Right lobe of liver (tissue), 6 donors: ENCODE measurements at regions not wholly inside any gene's neighbourhood (a gene's known extent, or its start where the extent isn't known, plus 50 kb on each side); places are given as distances from the start of the nearest gene placed in this dataset.

Experiments used
- ATAC-seq, 4 donors: fragments of 200-7000 bp; cut with Tn5 transposase; one replicate each; pipeline ENCODE4 v1.9.1; 2020; ENCODE audit warnings: mild to moderate bottlenecking in 4 of 4, moderate library complexity in 4 of 4
- DNase-seq, 3 donors: peaks; one replicate each; pipeline ENCODE4 v3.0.0-alpha.2; 2020
- H3K27ac ChIP-seq, 3 donors: fragments of 200-600 bp; one replicate each; pipeline ENCODE4 v1.8.0; 2022
- H3K27me3 ChIP-seq, 2 donors: fragments of 200-600 bp; one replicate each; pipeline ENCODE4 v1.8.0; 2022
- H3K36me3 ChIP-seq, 4 donors: fragments of 200-600 bp; sonication (generic) in 1 of 4; one replicate each; pipeline versions ENCODE4 v1.5.1 to v1.8.0; 2017 to 2022; ENCODE audit warnings: control low read depth in 1 of 4
- H3K4me1 ChIP-seq, 4 donors: fragments of 200-600 bp; sonication (generic) in 1 of 4; one replicate each; pipeline versions ENCODE4 v1.5.1 to v1.8.0; 2017 to 2022; ENCODE audit warnings: control low read depth in 1 of 4
- H3K4me3 ChIP-seq, 3 donors: fragments of 200-600 bp; one replicate each; pipeline ENCODE4 v1.8.0; 2022
- H3K9me3 ChIP-seq, 4 donors: fragments of 200-600 bp; sonication (generic) in 1 of 4; one replicate each; pipeline versions ENCODE4 v1.5.1 to v1.8.0; 2017 to 2022; ENCODE audit warnings: control low read depth in 1 of 4
- CTCF ChIP-seq, 4 donors: fragments of 200-600 bp in 3 of 4; fragments of 450-650 bp in 1 of 4; IDR thresholded peaks; one replicate each; pipeline versions ENCODE4 v1.5.1 to v1.8.0; 2016 to 2022; ENCODE audit warnings: antibody characterized with exemption in 4 of 4, mild to moderate bottlenecking in 2 of 4
- POLR2A ChIP-seq: fragments of 450-650 bp; IDR thresholded peaks from one replicate; pipeline ENCODE4 v1.6.1; 2017; ENCODE audit warnings: antibody characterized with exemption, mild to moderate bottlenecking
- WGBS: methylation state at CpG from one replicate; pipeline ENCODE4 v1.1.6; 2018; ENCODE audit warnings: low coverage, low lambda C conversion rate; ENCODE audit not compliant: insufficient coverage; ENCODE audit errors: missing lambda C conversion rate; 5-methylcytosine and 5-hydroxymethylcytosine counted together
- intact Hi-C, 2 donors: fragments of 100-400 bp; cut with DNase I; formaldehyde crosslinking; loops; one replicate each; pipeline versions ENCODE4 v1.11.2 to v1.14.1; 2022
- donor health status: DM: no; HTN: yes; CAD: no.
- donor health status: DM: no; HTN: no; CAD: no.
- donor health status: DM: no; HTN: no; CAD: no.
- donor health status: DM: no; HTN: yes; CAD: no.
- donor health status: DM: no; HTN: yes; CAD: no.

DNA sequence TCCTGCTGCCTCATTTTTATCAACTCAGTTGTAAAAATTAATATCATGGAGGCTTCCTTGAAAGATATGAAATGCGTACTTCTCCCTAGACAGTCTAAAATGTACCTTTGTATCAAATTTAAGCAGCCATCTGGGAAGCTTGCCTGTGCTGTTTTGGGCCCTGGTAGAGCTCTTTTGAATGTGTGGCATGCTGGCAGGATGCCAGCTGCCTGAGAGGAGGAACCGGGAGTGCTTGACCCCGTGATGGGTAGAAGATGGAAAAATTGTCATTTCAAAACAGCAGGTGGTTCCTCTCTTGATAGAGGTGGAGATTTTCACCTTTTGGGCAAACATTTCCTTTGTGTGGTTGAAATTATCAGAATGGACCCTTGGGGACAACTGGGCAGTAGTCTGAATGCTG lies 245.3 kb downstream of the RPLP1 start:
- Histone ChIP-seq H3K9me3 (no peaks in the 10 kb centered on the region), H3K4me1 (no peaks in the 10 kb centered on the region), H3K27me3 (no peaks in the 10 kb centered on the region), H3K4me3 (no peak overlapping the region), H3K27ac (no peak overlapping the region), H3K36me3 (no peaks in the 10 kb centered on the region)
- no peak for DNase-seq
- 62% methylated on average over 3 of the region's 3 CpGs for WGBS
- intact Hi-C loops: no loop called here
- TF ChIP-seq CTCF (IDR thresholded peaks at IDR 0.05) (no peak), POLR2A (no peak)
- no peak for ATAC-seq

- Histone ChIP-seq H3K9me3 (no peaks in the 10 kb centered on the region), H3K27ac (no peak overlapping the region), H3K4me3 (no peak overlapping the region), H3K36me3 (no peaks in the 10 kb centered on the region), H3K27me3 (no peaks in the 10 kb centered on the region), H3K4me1 (no peaks in the 10 kb centered on the region)
- WGBS: 57% methylated on average over 1 of the region's 1 CpG
- DNase-seq: no peak
- intact Hi-C loops: no loop called here
- TF ChIP-seq POLR2A: no peak
- TF ChIP-seq CTCF (IDR thresholded peaks at IDR 0.05): no peak
- no peak for ATAC-seq
Measured at GRCh38 chr15:69699096-69699495, 246.5 kb downstream of the RPLP1 start.

- intact Hi-C loops: no loop called here
- 100% methylated on average over 2 of the region's 3 CpGs for WGBS
- H3K4me1 ChIP-seq: no peaks in the 10 kb centered on the region
- ATAC-seq: no peak
- DNase-seq: no peak
- no peaks in the 10 kb centered on the region for H3K9me3 ChIP-seq
- H3K27ac ChIP-seq: no peak overlapping the region
- no peak overlapping the region for H3K4me3 ChIP-seq
- no peaks in the 10 kb centered on the region for H3K36me3 ChIP-seq
- TF ChIP-seq CTCF (IDR thresholded peaks at IDR 0.05): no peak
- no peak for TF ChIP-seq POLR2A
- H3K27me3 ChIP-seq: no peaks in the 10 kb centered on the region
Measured at GRCh38 chr15:69700380-69700779, 247.8 kb downstream of the RPLP1 start.

DNA sequence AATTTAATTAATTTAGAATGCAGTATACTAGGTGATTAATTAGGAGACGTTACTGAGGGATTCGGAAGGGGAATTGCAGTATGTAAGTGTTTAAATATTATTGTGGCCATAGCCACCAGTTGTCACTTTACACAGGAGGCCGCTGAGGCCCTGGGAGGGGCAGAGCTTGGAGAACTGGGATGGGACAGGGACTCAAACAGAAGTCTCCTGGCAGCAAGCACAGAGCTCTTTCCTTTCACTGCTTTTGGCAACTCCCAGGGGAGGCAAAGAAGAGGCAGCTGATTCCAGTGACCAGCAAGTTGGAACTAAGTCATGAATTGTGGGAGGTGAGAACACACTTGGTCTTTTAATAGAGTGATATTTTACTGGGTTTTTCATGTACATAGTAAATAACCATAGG lies 248.6 kb downstream of the RPLP1 start:
- H3K27ac ChIP-seq: no peak overlapping the region
- DNase-seq (no peak), ATAC-seq (no peak)
- no peaks in the 10 kb centered on the region for H3K27me3 ChIP-seq
- no peaks in the 10 kb centered on the region for H3K36me3 ChIP-seq
- H3K9me3 ChIP-seq: no peaks in the 10 kb centered on the region
- TF ChIP-seq CTCF (IDR thresholded peaks at IDR 0.05) (no peak), POLR2A (no peak)
- WGBS: 93% methylated on average over 3 of the region's 3 CpGs
- no peak overlapping the region for H3K4me3 ChIP-seq
- intact Hi-C loops: no loop called here
- no peaks in the 10 kb centered on the region for H3K4me1 ChIP-seq

DNA sequence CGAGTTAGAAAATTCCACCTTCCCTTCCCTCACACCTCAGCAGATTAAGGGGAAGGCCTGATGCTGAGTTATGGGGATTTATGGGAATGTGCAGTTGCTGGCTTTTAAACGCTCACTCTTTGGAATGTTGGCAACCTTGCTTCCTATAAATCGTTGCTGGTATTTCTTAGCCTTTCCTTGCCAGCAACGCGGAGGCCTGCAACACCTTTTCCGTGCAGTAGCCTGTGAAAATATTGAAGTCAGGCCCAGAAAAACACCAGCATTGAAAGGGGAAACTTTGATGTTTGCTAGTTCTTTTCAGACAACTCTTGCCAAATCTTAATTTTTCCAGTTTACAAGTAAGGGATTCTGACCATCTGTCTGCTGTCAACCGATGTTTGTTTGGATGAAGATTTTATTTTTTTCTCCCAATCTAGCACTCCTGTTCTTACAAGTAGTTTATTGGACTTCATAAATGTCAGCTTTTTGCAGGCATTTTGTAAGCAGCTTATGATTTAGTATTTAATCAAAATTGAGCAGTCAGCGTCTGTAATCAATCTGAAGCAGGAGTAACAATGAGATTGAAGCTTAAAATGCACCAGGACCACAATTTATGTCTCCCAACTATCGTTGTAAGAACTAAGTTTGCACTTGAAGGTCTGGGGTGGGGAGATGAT lies 251.0 kb downstream of the RPLP1 start:
- no peaks in the 10 kb centered on the region for H3K4me1 ChIP-seq
- peaks cover 0 to 3% (median 1%) of the 10 kb centered on the region in 4 donors for H3K9me3 ChIP-seq
- TF ChIP-seq CTCF (IDR thresholded peaks at IDR 0.05) (no peak), POLR2A (no peak)
- intact Hi-C loops: no loop called here
- no peak overlapping the region for H3K27ac ChIP-seq
- H3K27me3 ChIP-seq: no peaks in the 10 kb centered on the region
- no peaks in the 10 kb centered on the region for H3K36me3 ChIP-seq
- DNase-seq (no peak), ATAC-seq (no peak)
- no peak overlapping the region for H3K4me3 ChIP-seq
- 79% methylated on average over 9 of the region's 9 CpGs for whole genome bisulfite sequencing
